ENCODE measurements at regions not wholly inside any gene's neighbourhood (a gene's known extent, or its start where the extent isn't known, plus 50 kb on each side); places are given as distances from the start of the nearest gene placed in this dataset.

- Histone ChIP-seq H3K9me3 (no peaks in the 10 kb centered on the region), H3K27me3 (no peaks in the 10 kb centered on the region), H3K4me1 (no peaks in the 10 kb centered on the region), H3K27ac (peak overlapping the region in 2 of 4 donors; percentile 22 to 25), H3K36me3 (replicated peaks in 1 of 2; ENCODE audit: insufficient read depth in 1 of 2, low read depth in 2 of 2) (no peaks in the 10 kb centered on the region), H3K4me3 (no peak overlapping the region)
- TF ChIP-seq POLR2A (IDR thresholded peaks at IDR 0.05), result no peak
- TF ChIP-seq CTCF (IDR thresholded peaks at IDR 0.05), result no peak
- 50 to 63% methylated on average over 1 of the region's 1 CpG for WGBS, 2 donors
- DNase-seq (no peak), ATAC-seq (no peak)
- intact Hi-C loops (cut with DNase I), result no loop called here
Observed at GRCh38 chr5:68444048-68444447, 228.5 kb downstream of the PIK3R1 start.

GRCh38 chr5:68444833-68445232 lies 229.3 kb downstream of the PIK3R1 start:
- TF ChIP-seq POLR2A (IDR thresholded peaks at IDR 0.05), result no peak
- TF ChIP-seq CTCF (IDR thresholded peaks at IDR 0.05), result no peak
- Histone ChIP-seq H3K4me1 (no peaks in the 10 kb centered on the region), H3K27me3 (no peaks in the 10 kb centered on the region), H3K27ac (peak overlapping the region in 2 of 4 donors; percentile 22 to 25), H3K36me3 (replicated peaks in 1 of 2; ENCODE audit: insufficient read depth in 1 of 2, low read depth in 2 of 2) (no peaks in the 10 kb centered on the region), H3K9me3 (no peaks in the 10 kb centered on the region), H3K4me3 (no peak overlapping the region)
- intact Hi-C loops (cut with DNase I), result no loop called here
- DNase-seq (no peak), ATAC-seq (no peak)
- WGBS, 2 donors, result 51% methylated on average over 5 of the region's 5 CpGs

- Histone ChIP-seq H3K36me3 (replicated peaks in 1 of 2; ENCODE audit: insufficient read depth in 1 of 2, low read depth in 2 of 2) (no peaks in the 10 kb centered on the region), H3K27ac (no peak overlapping the region), H3K27me3 (no peaks in the 10 kb centered on the region), H3K4me3 (no peak overlapping the region), H3K9me3 (no peaks in the 10 kb centered on the region), H3K4me1 (no peaks in the 10 kb centered on the region)
- intact Hi-C loops (cut with DNase I), result no loop called here
- ATAC-seq, result no peak
- no peak for TF ChIP-seq POLR2A (IDR thresholded peaks at IDR 0.05)
- no peak for TF ChIP-seq CTCF (IDR thresholded peaks at IDR 0.05)
- 53 to 65% methylated on average over 6 of the region's 6 CpGs for WGBS, 2 donors
- no peak for DNase-seq
Observed at GRCh38 chr5:68445257-68446069, 229.9 kb downstream of the PIK3R1 start.

- no peak overlapping the region for H3K27ac ChIP-seq
Observed at GRCh38 chr5:68446070-68446357, 230.5 kb downstream of the PIK3R1 start.

More at GRCh38 chr5:68446070-68446357, 230.5 kb downstream of the PIK3R1 start:
- DNase-seq, result no peak
- Histone ChIP-seq H3K27me3 (no peaks in the 10 kb centered on the region), H3K36me3 (replicated peaks in 1 of 2; ENCODE audit: insufficient read depth in 1 of 2, low read depth in 2 of 2) (no peaks in the 10 kb centered on the region), H3K9me3 (no peaks in the 10 kb centered on the region), H3K4me1 (no peaks in the 10 kb centered on the region), H3K4me3 (no peak overlapping the region)
- intact Hi-C loops (cut with DNase I), result no loop called here
- ATAC-seq, result no peak
- WGBS, 2 donors, result 71 to 91% methylated on average over 1 of the region's 1 CpG
- TF ChIP-seq POLR2A (IDR thresholded peaks at IDR 0.05), result no peak
- no peak for TF ChIP-seq CTCF (IDR thresholded peaks at IDR 0.05)
